SK-N-MC (cell line): ENCODE measurements at regions not wholly inside any gene's neighbourhood (a gene's known extent, or its start where the extent isn't known, plus 50 kb on each side); places are given as distances from the start of the nearest gene placed in this dataset.

Source experiments
- EZH2 ChIP-seq: fragments of 200-600 bp; sonication (generic); IDR thresholded peaks from one replicate; pipeline ENCODE4 v1.6.1; 2017; ENCODE audit warnings: antibody characterized with exemption
- POLR2AphosphoS5 ChIP-seq: IDR thresholded peaks from 2 replicates; pipeline ENCODE4 v1.6.1; 2012; ENCODE audit warnings: mild to moderate bottlenecking, low read depth, low read length, borderline replicate concordance

DNA sequence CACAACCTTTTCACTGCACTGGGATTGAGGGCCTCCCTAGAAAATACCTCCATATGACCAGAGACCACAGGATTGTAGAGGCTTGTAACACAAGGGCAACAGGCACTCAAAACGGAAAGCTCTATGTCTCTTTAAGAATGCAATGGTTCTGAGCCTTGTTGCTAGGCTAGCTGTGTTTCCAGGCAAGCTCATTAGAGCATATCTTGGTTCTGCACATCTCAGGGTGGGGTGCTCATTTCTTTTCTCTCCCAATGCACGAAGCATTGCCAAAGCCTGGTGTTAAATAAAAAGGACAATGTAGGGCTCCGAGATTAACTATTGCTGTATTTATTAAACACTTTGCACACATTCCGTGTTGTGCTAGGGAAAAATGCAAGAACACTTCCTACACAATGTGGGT, 315.9 kb downstream of the PRDM2 start:
- TF ChIP-seq EZH2 (no peak), POLR2AphosphoS5 (no peak)
